CD4-positive, alpha-beta T cell treated with Interleukin-17A for 4 hours (primary cell): ENCODE measurements at regions not wholly inside any gene's neighbourhood (a gene's known extent, or its start where the extent isn't known, plus 50 kb on each side); places are given as distances from the start of the nearest gene placed in this dataset.
A peak's percentile ranks its signal among the peaks of the same experiment; 100 is the strongest.

ENCODE experiments used
- DNase-seq: peaks from one replicate; pipeline ENCODE4 v3.0.0-alpha.2; 2020; ENCODE audit warnings: mixed read lengths

GRCh38 chr12:46462641-46463355, 90.2 kb upstream of the SLC38A2 start:
- no peak for DNase-seq

DNA sequence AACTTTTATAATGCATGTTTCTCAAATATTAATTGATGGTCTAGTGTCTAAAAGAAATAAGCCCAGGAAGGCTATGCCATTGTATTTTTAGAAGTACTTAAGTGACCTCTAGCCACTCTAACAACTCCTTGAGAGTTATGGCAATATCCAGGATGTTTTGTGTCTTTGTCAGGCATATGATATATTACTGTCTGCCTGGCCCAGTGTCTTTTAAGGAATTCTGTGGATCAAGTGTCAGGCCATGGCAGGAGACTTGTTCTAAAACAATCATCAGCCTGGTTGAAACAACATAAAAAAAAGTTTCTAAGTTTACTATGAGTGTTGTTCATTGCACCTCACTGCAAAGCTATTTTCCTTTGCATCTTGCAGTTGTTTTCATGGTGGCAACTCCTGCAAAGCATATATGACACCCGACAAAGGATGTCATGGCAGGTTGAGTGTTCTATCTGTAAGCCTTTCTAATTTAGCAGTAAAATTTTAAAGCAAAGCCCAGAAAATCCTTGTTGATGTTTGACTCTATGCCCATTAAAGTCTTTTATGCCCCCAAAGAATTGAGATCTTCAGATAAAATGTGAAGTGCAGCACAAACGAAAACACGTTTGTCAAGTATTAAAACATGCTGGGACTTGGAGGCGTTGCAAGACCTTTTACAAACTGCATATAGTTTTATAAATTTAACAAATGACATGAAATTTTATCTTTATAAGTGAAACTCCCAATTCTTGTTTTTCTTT, 89.5 kb upstream of the SLC38A2 start:
- DNase-seq, result no peak

DNA sequence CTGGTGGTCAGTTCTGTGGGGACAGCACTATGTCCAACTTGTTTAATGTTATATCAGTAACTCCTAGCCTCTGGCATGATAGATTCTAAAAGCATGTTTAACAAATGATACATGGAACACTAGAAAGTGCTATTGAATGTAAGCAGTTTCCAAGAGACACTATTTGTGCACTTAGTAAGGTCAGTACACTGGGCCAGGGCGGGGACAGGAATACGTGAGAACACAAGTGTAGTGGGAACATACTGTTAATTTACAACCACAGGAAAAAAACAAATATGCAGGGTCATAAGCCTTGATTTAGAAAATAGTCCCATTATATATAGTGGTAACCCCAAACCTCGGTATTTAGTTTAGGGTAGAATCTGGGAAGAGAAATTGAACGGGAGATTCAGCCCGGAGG, 88.9 kb upstream of the SLC38A2 start:
- no peak for DNase-seq

DNA sequence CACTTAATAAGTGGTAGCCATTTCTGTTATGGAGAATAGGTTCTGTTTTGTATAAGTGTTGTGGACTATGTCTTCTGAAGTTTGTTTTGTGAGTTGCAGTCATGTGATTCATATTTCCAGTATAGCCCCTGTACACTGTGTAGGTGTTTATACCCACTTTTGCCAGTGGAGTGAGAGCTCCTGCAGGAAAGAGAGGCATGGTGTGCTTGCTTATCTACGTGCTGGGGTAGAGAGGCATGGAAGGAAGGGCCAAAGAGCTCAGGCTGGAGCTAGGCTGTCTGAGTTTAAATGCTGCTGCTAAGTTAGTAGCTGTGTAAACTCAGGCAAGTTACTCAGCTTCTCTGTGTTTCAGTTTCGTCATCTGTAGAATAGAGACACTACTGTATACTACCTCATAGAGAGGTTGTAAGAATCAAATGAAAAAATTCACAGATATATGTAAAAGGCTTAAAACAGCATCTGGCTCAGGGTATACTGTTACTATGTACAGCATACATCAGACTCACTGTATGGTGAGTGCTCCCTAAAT, 88.2 kb upstream of the SLC38A2 start:
- DNase-seq, result no peak

DNA sequence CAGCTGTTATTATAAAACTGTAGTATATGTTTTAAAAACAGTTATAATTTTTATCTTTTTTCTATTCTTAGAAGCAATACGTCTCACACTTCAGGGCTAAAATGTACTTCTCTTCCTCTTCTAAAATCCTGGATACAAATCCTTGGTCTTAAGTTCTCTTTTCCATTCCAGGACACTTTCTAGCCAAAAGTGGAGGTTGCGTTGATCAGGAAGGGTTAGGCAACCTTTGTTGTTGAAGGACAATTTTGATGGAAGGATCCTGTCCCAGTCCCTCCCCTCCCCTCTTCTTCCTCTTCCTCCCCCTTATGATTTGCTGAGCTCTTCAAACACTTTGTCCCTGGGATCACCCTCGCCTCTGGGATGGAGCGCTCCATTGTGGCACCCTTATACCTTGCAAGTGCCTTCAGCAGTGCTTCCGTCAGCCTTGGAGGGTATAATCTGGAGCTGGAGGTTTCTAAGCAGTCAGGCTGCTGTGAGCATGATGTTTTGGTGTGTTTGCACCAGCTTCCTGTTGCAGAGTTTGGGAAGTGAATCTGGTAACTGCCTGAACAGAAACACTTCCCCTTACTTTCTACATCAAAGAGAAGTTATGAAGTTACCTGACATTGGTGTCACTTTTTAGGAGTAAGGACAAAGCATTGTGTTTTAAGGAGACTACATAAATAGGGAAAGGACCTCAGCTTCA, 87.4 kb upstream of the SLC38A2 start:
- DNase-seq, result peak; percentile 49

GRCh38 chr12:46459111-46459510, 86.5 kb upstream of the SLC38A2 start:
- DNase-seq, result peak; percentile 46

- DNase-seq, result no peak
These were observed 86.0 kb upstream of the SLC38A2 start for GRCh38 chr12:46458500-46459102.

DNA sequence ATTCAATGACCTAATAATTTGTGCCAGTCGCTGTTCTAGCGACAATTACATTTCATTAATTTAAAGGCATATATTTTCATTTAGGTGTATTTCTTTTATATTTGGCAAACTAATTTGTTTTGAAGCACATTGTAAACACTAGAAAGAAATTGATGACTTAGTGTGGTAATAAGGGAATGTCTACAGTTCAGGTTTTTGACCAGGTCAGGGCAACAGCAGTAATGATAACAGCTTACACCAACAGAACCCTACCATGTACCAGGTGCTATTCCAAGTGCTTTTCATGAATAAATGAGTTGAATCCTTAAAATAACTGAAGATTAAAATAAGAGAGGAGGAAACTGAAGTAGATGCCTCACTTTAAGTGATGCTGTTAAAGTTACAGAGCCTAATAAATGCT, 85.4 kb upstream of the SLC38A2 start:
- DNase-seq, result no peak

DNA sequence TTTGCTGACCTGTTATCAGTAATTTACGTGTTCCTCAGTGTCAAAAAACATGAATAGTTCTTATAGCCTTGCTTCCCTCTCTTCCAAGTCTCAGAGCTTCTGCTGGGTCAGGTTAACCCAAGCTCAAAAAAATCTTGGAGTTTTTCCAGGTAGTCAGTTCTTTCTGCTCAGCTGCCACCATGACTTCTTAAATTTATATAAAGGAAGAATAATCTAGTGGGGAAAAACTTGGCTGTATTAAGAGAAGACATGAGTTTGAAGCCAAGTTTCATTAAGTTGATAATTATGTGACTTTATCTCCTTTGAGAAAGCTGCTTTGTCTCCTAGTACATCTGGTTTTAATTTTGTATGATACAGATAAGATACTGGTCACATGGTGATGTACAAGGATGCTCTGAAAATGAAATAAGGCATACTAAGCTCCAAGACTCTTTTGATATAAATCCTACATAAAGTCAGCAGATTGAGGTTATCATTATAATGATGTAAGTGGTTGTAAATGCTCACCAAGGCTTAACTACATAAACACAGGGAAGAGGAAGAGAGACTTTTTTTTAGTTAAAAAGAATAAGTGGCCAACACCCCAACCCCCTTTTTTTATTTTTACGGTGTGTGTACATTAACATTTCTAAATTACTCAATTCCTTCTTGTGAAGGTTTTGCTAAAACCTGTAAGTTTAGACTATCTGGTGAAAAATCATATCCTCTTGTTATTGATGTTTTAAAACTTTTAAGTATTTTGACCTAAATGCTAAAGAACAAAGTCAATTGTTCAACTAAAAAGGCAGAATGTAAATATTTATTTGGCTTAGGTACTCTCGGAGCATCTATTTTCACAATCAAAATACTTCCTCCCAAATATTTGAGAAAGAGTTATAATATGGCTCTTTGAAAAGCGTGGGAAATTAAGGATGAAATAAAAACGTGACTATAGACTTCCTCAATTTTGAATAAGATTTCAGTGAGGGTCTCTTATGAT, 84.1 kb upstream of the SLC38A2 start:
- no peak for DNase-seq

- DNase-seq, result peak; percentile 12
These were observed 83.2 kb upstream of the SLC38A2 start for GRCh38 chr12:46455648-46456352.

DNA sequence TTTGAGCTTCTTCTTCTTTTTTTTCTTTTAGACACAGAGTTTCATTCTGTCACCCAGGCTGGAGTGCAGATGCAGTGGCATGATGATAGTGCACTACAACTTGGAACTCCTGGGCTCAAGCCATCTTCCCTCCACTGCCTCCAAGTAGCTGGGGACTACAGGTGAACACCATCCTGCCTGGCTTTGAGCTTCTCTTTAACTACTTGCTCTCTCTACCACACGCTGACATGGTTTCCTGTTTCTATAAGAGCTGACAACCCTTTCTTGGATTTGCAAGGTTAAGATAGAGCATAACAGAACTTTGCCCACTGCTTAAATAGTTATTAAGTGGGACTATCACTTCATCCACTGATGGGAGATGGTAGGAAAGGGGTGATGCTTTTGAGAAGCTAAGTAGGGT, 82.4 kb upstream of the SLC38A2 start:
- peak; percentile 25 for DNase-seq

DNA sequence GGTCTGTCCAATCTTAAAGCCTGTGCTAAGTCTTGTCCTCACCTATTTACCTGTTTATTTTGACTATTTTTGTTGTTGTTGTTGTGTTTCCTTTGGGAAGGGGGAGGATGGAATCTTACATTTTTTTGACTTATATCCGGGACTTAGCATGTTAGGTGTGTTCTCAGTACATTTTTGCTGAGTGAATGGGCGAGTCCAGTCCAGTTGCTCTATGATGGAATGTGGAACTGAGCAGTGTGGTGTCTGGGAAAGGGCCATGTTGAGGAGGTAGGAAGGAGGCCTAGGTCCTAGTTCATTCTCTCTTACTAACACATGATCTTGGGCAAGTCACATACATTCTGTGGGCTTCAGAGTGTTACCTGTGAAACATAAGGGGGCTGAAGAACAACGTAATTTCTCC, 80.9 kb upstream of the SLC38A2 start:
- no peak for DNase-seq

GRCh38 chr12:46452776-46453175, 80.2 kb upstream of the SLC38A2 start:
- no peak for DNase-seq

- no peak for DNase-seq
These were observed 79.6 kb upstream of the SLC38A2 start for GRCh38 chr12:46452061-46452615.

GRCh38 chr12:46451276-46452021, 78.9 kb upstream of the SLC38A2 start:
- no peak for DNase-seq

DNA sequence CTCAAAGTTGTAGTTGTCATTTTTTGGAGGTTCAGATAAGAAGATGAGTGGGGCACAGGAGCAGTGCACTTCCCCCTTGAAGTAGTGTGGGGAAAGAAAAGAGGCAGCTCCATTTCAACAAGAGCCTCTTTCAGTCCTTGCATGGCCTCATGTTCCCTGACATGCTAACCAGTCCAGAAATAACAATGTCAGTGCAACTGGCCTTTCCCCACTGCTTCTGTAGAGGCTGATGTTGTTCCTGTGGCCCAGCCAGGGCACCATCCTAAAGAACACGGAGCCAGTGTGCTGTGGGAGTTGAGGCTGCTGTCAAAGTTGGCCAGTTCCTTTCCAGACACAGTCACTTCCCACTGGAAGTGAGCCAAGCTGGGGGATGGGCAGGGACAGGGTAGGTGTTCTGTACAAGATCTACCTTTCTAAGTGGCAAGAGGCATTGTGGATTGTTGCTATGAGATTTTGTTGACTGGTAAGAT, 77.7 kb upstream of the SLC38A2 start:
- DNase-seq, result peak; percentile 30

- DNase-seq, result no peak
These were observed 77.3 kb upstream of the SLC38A2 start for GRCh38 chr12:46449856-46450255.

- no peak for DNase-seq
These were observed 76.7 kb upstream of the SLC38A2 start for GRCh38 chr12:46449316-46449715.

DNA sequence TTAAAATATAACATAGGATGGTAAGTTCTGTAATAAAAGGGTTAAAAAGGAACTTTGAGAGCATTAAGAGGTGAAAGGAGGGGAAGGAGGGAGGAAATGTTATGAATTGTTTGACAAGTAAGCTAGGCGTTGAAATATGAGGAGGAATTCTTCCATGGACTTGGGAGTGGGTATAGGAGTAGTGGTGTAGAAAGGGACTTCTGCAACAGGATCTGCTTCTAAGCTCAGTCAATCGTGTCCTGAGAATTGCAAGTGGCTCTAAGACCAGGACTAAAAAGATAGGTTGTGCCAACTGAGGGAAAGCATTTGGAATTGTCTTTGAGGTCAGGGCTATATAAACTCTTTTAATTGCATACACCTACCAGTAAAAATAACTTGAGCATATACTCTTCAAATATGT, 74.1 kb upstream of the SLC38A2 start:
- no peak for DNase-seq
